ENCODE measurements at regions not wholly inside any gene's neighbourhood (a gene's known extent, or its start where the extent isn't known, plus 50 kb on each side); places are given as distances from the start of the nearest gene placed in this dataset.
"Not testable (repeated sequence)": the region's sequence is repeated elsewhere in the genome, so short reads cannot be mapped to it uniquely, and the experiment has no call there.

DNA sequence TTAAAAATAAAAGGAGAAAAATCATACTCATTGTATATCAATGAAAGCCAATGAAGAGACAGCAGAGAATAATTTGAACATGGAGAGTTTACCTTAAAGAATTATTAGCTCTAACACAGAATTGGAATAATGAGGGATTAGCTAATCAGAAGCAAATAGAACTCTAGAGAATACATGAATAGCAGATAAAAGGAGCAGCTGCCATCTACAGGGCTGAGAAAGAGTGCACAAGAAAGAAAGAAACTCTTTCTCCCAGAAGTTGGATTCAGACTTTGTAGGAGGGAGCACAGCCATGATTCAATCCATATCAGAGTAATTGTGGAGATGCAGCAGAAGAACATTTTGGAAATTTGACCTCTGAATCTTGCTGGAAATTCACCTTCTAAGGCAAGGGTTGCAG lies 1171.2 kb downstream of the PLA2G4A start:
- DNase-seq (ENCODE audit: low read depth, low spot score) = no peak
- H3K4me3 ChIP-seq (ENCODE audit: low read length) = no peak overlapping the region

DNA sequence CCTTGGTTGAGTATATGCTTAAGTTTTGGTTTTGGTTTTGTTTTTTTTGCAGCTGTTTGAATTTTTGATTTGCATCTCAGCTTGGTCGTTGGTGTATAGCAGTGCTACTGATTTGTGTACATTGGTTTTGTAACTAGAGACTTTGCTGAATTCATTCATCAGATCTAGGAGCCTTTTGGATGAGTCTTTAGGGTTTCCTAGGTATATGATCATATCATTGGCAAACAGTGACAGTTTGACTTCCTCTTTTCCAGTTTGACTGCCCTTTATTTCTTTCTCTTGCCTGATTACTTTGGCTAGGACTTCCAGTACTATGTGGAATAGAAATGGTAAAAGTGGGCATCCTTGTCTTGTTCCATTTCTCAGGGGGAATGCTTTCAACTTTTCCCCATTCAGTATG lies 1174.9 kb downstream of the PLA2G4A start:
- H3K4me3 ChIP-seq (ENCODE audit: low read length); DNase-seq (ENCODE audit: low read depth, low spot score): not testable (repeated sequence)

DNA sequence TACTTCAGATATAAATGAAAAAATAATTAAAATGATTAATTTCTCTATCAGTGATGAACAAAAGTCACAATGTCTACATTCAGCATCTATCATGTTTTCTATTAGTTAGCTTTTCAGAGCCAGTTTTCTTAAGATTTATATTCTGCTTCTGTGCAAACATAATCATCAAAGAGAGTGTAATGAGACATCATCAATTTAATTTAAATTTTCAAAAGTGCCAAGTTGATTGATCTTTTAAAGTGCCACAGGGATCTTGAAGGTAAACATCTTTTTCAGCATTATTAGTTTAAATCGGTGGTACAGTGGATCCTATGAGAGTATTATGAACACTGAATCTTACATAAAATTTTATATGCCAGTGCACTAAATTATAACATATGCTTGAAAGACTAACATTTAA lies 1176.1 kb downstream of the PLA2G4A start:
- H3K4me3 ChIP-seq (ENCODE audit: low read length) = no peak overlapping the region
- no peak for DNase-seq (ENCODE audit: low read depth, low spot score)

DNA sequence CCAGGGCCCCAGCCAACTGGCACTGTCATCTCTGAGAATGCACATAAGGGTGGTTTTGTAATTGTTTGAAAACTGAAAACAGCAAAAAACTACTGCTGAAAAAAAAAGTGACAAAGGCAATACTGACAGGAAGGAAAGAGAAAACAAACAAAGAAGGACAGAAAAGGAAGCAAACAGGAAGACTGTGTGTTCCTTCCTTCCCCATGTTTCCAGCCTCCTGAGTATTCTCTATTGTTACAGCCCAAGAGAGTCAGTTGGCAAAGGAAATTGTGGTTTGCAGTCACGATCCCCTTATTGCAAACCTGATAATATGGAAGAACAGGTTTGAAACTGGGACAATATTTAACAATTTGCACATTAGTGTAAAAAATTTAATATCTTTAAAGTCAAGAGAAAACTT lies 1177.6 kb downstream of the PLA2G4A start:
- no peak overlapping the region for H3K4me3 ChIP-seq (ENCODE audit: low read length)
- DNase-seq (ENCODE audit: low read depth, low spot score) = no peak

DNA sequence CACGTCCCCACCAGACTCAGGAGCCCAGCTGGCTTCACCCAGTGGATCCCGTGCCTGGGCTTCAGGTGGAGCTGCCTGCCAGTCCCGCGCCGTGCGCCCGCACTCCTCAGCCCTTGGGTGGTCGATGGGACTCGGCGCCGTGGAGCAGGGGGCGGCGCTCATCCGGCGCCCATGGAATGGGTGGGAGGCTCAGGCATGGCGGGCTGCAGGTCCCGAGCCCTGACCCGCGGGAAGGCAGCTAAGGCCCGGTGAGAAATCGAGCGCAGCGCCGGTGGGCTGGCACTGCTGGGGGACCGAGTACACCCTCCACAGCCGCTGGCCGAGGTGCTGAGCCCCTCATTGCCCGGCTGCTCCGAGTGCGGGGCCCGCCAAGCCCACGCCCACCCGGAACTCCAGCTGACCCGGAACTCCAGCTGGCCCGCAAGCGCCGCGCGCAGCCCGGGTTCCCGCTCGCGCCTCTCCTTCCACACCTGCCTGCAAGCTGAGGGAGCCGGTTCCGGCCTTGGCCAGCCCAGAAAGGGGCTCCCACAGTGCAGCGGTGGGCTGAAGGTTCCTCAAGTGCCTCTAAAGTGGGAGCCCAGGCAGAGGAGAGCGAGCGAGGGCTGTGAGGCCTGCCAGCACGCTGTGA lies 1184.6 kb downstream of the PLA2G4A start:
- DNase-seq (ENCODE audit: low read depth, low spot score); H3K4me3 ChIP-seq (ENCODE audit: low read length): not testable (repeated sequence)

DNA sequence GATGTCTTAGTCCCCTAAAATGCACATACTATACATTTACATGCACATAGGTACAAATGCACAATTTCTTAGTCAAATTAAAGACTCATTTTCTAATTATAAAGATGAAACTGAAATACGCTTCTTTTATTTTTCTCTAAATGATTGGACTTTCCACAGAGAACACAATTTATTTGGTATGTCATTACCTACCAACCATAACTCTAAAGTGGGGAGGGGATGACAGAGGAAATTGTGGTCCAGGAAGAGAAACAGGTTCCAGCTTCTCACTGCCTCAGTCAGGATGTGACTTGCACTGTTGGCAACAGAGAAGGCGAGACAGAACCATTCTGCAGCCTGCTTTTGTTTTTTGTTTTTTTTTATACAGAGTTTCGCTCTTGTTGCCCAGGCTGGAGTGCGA lies 1189.2 kb downstream of the PLA2G4A start:
- no peak for DNase-seq (ENCODE audit: low read depth, low spot score)
- H3K4me3 ChIP-seq (ENCODE audit: low read length) = no peak overlapping the region

DNA sequence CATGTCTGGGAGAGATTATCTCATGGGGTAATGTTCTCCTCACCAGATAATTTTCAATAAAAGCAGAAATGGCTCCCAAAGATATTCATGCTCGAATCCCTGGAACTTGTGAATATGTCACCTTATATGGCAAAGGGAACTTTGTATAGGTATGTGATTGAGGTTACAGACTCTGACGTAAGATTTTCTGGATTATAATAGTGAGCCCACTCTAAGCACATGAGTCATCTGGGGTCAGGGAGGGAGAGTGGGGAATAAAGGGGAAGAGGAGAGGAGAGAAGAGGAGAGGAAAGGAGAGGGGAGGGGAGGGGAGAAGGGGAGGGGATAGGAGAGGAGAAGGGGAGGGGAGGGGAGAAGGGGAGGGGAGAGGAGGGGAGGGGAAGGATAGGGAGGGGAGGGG lies 1193.9 kb downstream of the PLA2G4A start:
- no peak for DNase-seq (ENCODE audit: low read depth, low spot score)
- no peak overlapping the region for H3K4me3 ChIP-seq (ENCODE audit: low read length)

DNA sequence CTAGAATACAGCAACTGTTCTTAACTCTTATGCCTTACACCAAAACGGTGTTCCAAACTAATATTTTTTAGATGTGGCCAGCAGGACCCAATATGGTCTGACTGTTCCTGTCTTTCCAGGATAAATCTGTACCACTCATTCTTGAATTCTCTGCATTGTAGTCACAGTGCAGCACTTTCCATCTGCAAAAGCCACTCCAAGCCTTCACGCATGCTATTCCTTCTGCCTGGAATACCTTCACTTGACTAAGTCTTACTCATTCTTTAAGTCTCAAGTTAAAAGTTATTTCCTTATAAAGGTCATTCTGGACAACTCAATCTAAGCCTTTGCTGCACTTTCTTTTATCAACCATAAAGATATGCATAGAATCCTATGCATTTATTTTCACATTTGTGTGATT lies 1194.5 kb downstream of the PLA2G4A start:
- DNase-seq (ENCODE audit: low read depth, low spot score) = no peak
- no peak overlapping the region for H3K4me3 ChIP-seq (ENCODE audit: low read length)

DNA sequence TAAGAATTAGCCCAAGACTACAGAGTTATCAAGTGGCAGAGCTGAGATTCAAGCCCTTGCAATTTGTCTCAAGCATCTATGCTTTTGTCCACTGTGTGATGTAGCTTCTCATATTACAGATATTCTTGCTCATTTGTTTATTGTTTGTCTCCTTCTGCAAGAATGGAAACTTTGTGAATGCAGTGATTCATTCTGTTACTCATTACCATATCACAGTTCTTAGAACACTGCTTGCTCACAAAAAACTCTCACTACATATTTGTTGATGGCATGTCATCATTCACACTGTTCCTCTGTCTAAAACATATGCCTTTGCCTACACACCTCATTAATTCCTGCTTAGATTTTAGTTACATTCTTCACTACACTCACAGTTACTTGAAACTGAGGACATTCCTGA lies 1198.9 kb downstream of the PLA2G4A start:
- no peak overlapping the region for H3K4me3 ChIP-seq (ENCODE audit: low read length)
- no peak for DNase-seq (ENCODE audit: low read depth, low spot score)

DNA sequence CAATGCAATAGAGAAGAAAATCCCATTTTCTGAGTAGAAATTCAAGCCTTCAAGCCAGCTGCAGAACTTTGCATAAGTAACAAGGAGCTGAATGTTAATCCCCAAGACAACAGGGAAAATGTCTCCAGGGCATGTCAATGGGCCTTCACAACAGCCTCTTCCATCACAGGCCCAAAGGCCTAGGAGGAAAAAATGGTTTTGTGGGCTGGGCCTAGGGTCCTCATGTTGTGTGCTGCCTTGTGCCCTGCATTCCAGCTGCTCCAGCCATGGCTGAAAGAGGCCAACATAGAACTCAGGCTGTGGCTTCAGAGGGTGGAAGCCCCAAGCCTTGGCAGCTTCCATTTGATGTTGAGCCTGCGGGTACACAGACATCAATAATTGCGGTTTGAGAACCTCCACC lies 1208.8 kb downstream of the PLA2G4A start:
- not testable (repeated sequence) for DNase-seq (ENCODE audit: low read depth, low spot score); H3K4me3 ChIP-seq (ENCODE audit: low read length)

DNA sequence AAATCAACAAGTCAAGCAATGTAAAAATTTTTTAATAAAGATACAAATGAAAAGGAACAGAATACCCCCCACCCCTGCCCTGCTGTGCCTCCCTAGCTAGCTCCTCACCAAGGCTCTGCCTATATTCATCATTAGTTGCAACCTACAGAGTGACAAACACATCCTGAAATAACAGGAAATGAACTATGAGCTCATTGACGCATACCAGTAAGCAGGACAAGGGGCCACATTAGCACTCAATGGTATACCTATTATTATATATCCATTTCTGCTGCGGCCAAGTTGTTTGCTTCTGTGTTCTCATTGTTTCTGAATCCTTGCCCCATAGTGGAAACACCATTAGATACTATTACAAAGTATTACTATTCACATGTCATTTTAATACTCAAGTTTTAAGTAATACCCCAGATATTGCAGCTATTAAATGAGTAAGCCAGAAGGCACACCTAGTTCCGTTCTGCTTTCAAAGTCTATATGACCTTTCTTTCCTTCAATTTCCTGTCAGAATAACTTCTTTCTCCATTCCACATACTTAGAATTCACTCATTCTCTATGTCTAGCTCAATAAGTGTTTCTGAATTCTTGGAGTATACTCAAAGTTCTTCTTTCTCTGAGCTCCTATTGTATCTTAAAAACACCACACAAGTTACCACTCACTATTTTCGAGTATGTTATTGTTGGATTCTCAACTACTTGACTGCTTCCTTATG lies 1214.9 kb downstream of the PLA2G4A start:
- H3K4me3 ChIP-seq (ENCODE audit: low read length) = no peak overlapping the region
- DNase-seq (ENCODE audit: low read depth, low spot score) = no peak

DNA sequence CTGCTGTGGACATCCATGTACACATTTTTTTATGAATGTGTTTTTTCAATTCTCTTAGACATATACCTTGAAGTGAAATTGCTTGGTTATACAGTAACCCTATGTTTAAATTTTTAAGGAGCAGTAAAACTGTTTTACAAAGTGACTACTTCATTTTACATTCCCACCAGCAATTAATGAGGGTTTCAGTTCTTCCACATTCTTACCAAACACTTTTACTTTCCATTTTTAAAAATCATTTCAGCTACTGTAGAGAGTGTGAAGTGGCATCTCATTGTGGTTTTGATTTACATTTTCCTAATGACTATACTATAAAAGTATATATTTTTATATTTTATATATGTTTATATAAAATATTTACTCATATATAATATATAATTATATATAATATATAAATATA lies 1221.5 kb downstream of the PLA2G4A start:
- H3K4me3 ChIP-seq (ENCODE audit: low read length) = no peak overlapping the region

DNA sequence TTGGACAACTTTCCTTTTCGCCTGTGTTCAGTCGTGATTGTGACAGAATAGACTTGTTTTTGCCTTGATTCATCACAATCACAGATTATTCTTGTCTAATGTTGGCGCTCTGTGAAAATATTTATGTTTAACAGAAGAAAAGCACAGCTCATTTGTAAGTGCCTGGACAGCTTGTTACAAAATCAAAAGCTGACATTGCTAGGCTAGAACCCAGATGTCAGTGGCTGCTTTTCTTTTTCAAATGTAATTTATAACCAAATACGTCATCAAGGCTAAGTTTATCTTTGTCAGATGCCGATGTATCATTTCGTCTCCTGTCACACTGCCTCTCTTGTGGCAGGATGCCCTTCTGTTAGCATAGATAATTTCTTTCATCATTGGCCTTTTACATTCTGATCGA lies 1227.3 kb downstream of the PLA2G4A start:
- DNase-seq (ENCODE audit: low read depth, low spot score) = no peak
- H3K4me3 ChIP-seq (ENCODE audit: low read length) = no peak overlapping the region

More for the DNA sequence above, 1221.5 kb downstream of the PLA2G4A start:
- no peak for DNase-seq (ENCODE audit: low read depth, low spot score)

DNA sequence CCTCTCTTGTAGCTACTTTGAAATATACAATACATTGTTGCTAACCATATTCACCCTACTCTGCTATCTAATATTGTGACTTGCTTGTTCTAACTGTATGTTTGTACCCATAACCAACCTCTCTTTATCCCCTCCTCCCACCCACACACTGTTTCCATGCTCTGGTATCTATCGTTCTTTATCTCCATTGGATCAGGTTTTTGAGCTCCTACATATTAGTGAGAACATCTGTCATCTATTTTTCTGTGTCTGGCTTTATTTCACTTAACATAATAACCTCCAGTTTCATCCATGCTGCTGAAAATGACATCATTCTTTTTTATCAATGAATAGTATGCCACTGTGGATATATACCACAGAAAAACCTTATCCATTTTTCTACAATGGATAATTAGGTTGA lies 1230.1 kb downstream of the PLA2G4A start:
- no peak overlapping the region for H3K4me3 ChIP-seq (ENCODE audit: low read length)
- DNase-seq (ENCODE audit: low read depth, low spot score) = no peak

DNA sequence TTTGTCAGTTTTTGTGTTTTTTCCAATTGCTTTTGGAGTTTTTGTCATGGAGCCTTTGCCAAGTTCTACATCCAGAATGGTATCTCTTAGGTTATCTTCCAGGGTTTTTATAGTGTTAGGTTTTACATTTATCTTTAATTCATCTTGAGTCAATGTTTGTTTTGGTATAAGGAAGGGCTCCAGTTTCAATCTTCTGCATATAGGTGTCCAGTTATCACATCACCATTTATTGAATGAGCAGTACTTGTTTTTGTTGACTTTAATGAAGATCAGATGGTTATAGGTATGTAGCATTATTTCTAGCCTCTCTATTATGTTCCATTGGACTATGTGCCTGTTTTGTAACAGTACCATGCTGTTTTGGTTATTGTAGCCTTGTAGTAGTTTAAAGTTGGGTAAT lies 1233.1 kb downstream of the PLA2G4A start:
- no peak for DNase-seq (ENCODE audit: low read depth, low spot score)
- no peak overlapping the region for H3K4me3 ChIP-seq (ENCODE audit: low read length)

DNA sequence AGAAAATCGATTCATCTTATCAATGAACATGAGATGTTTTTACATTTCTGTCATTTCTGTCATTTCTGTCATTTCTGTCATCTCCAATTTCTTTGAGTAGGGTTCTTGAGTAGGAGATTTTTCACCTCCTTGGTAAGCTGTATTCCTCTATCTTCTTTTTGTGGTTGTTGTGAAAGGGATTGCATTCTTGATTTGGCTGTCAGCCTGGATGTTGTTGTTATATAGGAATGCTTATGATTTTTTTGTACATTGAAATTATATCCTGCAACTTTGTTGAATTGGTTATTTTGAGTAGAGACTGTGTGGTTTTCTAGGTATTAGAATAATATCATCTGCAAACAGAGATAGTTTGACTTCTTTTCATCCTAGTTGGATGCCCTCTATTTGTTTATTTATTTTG lies 1233.7 kb downstream of the PLA2G4A start:
- no peak for DNase-seq (ENCODE audit: low read depth, low spot score)

DNA sequence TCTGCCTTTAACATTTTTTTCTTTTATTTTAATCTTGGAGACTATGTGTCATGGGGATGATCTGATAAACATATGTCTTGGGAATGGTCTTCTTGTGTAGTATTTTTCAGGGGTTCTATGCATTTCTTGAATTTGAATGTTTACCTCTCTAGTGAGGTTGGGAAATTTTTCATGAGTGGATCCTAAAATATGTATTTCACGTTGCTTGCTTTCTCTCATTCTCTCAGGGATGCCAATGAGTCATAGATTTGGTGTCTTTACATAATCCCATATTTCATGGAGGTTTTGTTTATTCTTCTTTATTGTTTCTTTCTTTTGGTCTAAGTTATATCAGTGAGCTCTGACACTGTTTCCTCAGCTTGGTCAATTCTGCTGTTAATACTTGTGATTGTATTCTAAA lies 1237.2 kb downstream of the PLA2G4A start:
- H3K4me3 ChIP-seq (ENCODE audit: low read length) = no peak overlapping the region
- no peak for DNase-seq (ENCODE audit: low read depth, low spot score)

More for the DNA sequence above, 1233.7 kb downstream of the PLA2G4A start:
- no peak overlapping the region for H3K4me3 ChIP-seq (ENCODE audit: low read length)

DNA sequence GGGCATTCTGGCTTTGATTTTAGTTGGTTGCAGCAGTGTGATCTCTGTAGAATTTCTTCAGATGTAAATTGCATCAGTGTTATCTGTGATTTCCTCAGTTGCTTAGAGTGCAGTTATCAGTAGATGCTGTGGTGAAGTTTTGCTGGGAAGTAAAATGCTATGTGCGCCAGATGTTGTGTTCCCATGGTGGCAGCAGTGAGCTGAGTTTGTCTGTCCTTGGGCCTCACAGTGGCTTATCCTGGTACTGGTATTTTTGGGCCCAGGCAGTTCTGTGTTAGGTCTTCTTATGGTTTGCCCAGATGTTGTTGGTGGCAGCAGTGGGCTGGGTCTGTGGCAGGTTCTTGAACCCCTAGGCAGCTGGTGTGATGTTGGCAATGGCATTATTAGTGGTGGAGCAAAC lies 1242.1 kb downstream of the PLA2G4A start:
- no peak overlapping the region for H3K4me3 ChIP-seq (ENCODE audit: low read length)
- DNase-seq (ENCODE audit: low read depth, low spot score) = no peak

DNA sequence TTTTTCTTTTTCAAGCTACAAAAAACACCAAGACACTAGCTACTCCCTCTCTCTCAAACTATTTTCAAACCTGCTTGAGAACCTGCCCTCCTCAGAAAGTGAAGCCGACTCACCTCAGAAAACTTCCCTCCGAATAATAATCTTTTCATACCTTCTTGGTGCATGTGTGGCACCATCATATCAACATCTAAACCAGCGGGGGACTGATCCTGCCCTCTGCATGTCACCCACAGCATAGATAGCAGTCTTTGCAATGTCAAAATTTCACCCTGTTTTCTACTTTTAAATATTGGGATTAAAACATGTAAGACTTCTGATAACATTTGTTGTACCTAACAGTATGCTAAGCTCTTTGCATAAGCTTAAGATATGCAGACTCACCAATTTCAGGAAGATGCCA lies 1260.3 kb downstream of the PLA2G4A start:
- DNase-seq (ENCODE audit: low read depth, low spot score) = no peak
- no peak overlapping the region for H3K4me3 ChIP-seq (ENCODE audit: low read length)

DNA sequence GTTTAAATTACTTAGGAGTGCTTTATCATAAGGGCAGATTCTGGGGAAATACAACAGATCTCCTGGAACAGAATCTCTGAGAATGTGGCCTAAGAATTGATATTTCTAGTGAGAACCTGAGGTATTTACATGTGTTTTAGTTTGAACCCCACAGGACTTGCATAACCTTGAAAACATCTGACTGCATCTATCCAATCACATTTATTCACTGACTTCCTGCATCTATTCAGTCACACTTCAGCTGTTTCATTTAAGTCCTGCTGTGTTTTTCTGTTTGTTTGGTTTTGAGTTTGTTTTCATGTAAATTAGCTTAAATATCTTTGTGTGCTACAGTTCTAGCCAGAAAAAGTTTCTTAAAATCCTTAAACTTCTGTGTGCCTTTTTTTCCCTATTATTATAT lies 1260.7 kb downstream of the PLA2G4A start:
- no peak for DNase-seq (ENCODE audit: low read depth, low spot score)
- no peak overlapping the region for H3K4me3 ChIP-seq (ENCODE audit: low read length)

DNA sequence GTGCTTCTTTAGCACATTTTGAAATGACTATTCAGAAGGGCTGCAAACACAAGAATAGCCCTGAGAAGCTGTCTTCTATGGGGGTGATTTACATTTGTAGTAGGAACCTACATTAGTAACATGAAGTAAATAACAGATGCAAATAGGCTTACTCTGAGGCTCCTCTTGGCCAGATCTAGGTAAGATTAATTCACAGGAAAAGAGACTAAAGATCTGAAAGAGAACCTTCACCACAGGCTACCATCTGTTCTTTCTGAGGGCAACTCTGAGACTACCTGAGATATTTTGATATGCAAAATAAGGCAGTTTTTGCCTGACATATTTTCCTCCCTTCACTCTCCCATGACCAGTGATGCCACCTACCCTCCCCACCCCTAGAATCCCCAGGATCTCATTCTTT lies 1267.8 kb downstream of the PLA2G4A start:
- H3K4me3 ChIP-seq (ENCODE audit: low read length) = no peak overlapping the region
- DNase-seq (ENCODE audit: low read depth, low spot score) = no peak
